Left lung (tissue), 4 donors: ENCODE measurements at regions not wholly inside any gene's neighbourhood (a gene's known extent, or its start where the extent isn't known, plus 50 kb on each side); places are given as distances from the start of the nearest gene placed in this dataset.

ENCODE experiments used
- ATAC-seq: fragments of 200-7000 bp; cut with Tn5 transposase; one replicate; pipeline ENCODE4 v1.9.1; 2020; ENCODE audit warnings: moderate library complexity
- DNase-seq, 4 donors: peaks; one replicate each; pipeline ENCODE4 v3.0.0-alpha.2; 2013 to 2020
- H3K27ac ChIP-seq, 2 donors: fragments of 200-600 bp; sonication (generic) in 1 of 2; one replicate each; pipeline versions ENCODE4 v1.5.0 to v1.8.0; 2020 to 2021
- H3K27me3 ChIP-seq, 2 donors: fragments of 200-600 bp; sonication (generic) in 1 of 2; one replicate each; pipeline versions ENCODE4 v1.5.0 to v1.8.0; 2020 to 2021
- H3K36me3 ChIP-seq, 2 donors: fragments of 200-600 bp; sonication (generic) in 1 of 2; one replicate each; pipeline versions ENCODE4 v1.5.0 to v1.8.0; 2020 to 2021
- H3K4me1 ChIP-seq, 2 donors: fragments of 200-600 bp; one replicate each; pipeline ENCODE4 v1.8.0; 2021
- H3K4me3 ChIP-seq, 2 donors: fragments of 200-600 bp; sonication (generic) in 1 of 2; one replicate each; pipeline versions ENCODE4 v1.5.0 to v1.8.0; 2020 to 2021; ENCODE audit warnings: mild to moderate bottlenecking in 1 of 2
- H3K9me3 ChIP-seq, 2 donors: fragments of 200-600 bp; sonication (generic) in 1 of 2; one replicate each; pipeline versions ENCODE4 v1.5.0 to v1.8.0; 2020 to 2021
- intact Hi-C, 2 donors: fragments of 100-400 bp; cut with DNase I; formaldehyde crosslinking; loops; one replicate each; pipeline versions ENCODE4 v1.11.2 to v1.14.2; 2022
- TF ChIP-seq, protein P1 (sequence below), 2 donors: fragments of 200-600 bp; sonication (generic) in 1 of 2; IDR thresholded peaks; one replicate each; pipeline versions ENCODE4 v1.5.0 to v1.8.0; 2021; ENCODE audit warnings: antibody characterized with exemption in 2 of 2
- donor health status: DM: no; HTN: yes; CAD: no.
- donor health status: DM: no; HTN: no; CAD: no.

DNA sequence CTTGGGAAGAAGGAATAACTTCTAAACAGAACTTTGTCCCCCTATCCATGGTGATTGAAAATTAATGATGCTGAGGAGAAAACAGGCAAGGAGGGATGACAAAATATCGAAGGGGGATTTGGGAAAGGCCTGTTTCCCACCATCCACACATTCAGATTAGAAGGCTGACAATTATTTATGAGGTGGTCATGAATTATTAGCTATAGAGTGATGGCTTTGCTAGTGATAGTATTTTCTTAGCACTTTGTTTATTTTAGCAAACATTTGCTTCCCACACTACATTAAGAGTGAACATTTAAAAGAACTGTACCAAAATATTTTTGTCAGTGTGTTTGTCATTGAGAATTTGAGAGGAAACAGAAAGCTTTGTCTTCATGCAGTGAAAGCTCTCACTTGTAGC, 172.6 kb upstream of the PDZRN3 start:
- no peak for ATAC-seq
- peak in 1 of 4 donors; percentile 7 for DNase-seq
- Histone ChIP-seq H3K9me3 (no peaks in the 10 kb centered on the region), H3K4me3 (no peak overlapping the region), H3K27me3 (no peaks in the 10 kb centered on the region), H3K27ac (no peak overlapping the region), H3K36me3 (no peaks in the 10 kb centered on the region), H3K4me1 (no peaks in the 10 kb centered on the region)
- TF ChIP-seq, protein P1, sequence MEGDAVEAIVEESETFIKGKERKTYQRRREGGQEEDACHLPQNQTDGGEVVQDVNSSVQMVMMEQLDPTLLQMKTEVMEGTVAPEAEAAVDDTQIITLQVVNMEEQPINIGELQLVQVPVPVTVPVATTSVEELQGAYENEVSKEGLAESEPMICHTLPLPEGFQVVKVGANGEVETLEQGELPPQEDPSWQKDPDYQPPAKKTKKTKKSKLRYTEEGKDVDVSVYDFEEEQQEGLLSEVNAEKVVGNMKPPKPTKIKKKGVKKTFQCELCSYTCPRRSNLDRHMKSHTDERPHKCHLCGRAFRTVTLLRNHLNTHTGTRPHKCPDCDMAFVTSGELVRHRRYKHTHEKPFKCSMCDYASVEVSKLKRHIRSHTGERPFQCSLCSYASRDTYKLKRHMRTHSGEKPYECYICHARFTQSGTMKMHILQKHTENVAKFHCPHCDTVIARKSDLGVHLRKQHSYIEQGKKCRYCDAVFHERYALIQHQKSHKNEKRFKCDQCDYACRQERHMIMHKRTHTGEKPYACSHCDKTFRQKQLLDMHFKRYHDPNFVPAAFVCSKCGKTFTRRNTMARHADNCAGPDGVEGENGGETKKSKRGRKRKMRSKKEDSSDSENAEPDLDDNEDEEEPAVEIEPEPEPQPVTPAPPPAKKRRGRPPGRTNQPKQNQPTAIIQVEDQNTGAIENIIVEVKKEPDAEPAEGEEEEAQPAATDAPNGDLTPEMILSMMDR (IDR thresholded peaks at IDR 0.05), result no peak
- intact Hi-C loops, result no loop called here

DNA sequence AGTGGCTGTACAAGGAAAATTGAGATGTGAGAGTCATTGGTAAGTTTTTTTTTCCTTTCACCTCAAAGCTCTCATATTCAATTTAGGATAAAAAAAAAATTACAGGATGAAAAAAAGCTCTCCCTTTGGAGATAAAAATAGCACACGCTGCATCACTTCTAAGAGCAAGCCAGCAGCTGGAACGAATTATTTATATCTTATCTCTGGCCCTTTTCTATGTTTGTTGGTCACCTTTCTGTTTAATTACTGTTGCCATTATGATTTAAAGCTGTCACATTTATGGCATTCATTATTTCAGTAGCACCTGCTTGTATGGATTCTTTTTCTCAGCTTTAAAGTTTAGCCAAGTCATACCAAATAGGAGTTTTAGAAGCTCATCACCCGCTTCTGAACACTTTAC, 171.6 kb upstream of the PDZRN3 start:
- intact Hi-C loops, result no loop called here
- Histone ChIP-seq H3K4me1 (no peaks in the 10 kb centered on the region), H3K27ac (no peak overlapping the region), H3K9me3 (no peaks in the 10 kb centered on the region), H3K27me3 (no peaks in the 10 kb centered on the region), H3K4me3 (no peak overlapping the region), H3K36me3 (no peaks in the 10 kb centered on the region)
- ATAC-seq (no peak), DNase-seq (no peak)
- TF ChIP-seq, protein P1 (IDR thresholded peaks at IDR 0.05), result no peak

DNA sequence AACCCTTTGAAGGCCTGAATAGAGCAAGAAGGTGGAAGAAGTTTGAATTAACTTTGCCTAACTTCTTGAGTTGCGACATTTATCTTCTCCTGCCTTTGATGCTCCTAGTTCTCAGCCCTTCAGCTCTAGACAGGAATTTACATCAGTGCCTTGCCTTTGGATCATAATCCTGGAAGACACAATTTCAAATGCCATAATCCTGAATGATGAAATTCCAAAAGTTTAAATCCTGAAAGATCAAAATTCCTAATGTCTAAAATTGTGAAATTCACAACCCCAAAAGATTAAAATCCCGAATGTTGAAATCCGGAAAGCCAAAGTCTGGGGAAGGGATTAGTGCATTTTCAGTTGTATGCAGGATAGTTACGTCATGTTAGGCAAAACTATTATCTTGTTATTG, 166.6 kb upstream of the PDZRN3 start:
- Histone ChIP-seq H3K27me3 (no peaks in the 10 kb centered on the region), H3K27ac (no peak overlapping the region), H3K4me3 (no peak overlapping the region), H3K36me3 (no peaks in the 10 kb centered on the region), H3K4me1 (no peaks in the 10 kb centered on the region), H3K9me3 (no peaks in the 10 kb centered on the region)
- DNase-seq (no peak), ATAC-seq (no peak)
- TF ChIP-seq, protein P1 (IDR thresholded peaks at IDR 0.05), result no peak
- intact Hi-C loops, result no loop called here

- Histone ChIP-seq H3K36me3 (no peaks in the 10 kb centered on the region), H3K27ac (no peak overlapping the region), H3K9me3 (no peaks in the 10 kb centered on the region), H3K27me3 (no peaks in the 10 kb centered on the region), H3K4me3 (no peak overlapping the region), H3K4me1 (no peaks in the 10 kb centered on the region)
- DNase-seq, result no peak
- ATAC-seq, result no peak
- TF ChIP-seq, protein P1 (IDR thresholded peaks at IDR 0.05), result no peak
- intact Hi-C loops, result no loop called here
These were observed 165.2 kb upstream of the PDZRN3 start for GRCh38 chr3:73789825-73790444.

DNA sequence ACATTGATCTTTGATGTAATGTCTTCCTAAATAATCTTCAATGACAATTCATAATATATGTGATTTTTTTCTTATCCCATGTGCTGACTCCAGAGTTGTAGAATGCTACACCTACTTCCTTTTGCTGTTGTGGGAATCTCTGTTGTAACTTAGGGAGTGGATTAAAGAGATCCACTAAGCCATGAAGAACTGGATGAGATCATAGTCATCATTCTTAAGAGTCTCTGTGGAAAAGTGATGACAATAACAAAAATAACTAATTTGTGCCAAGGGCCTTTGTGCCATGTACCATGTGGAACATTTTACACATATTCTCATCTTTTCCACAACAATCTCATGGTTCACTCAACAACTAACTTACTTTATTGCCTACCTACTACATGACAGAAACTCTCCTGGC, 162.9 kb upstream of the PDZRN3 start:
- Histone ChIP-seq H3K36me3 (no peaks in the 10 kb centered on the region), H3K27ac (no peak overlapping the region), H3K4me1 (no peaks in the 10 kb centered on the region), H3K27me3 (no peaks in the 10 kb centered on the region), H3K9me3 (no peaks in the 10 kb centered on the region), H3K4me3 (no peak overlapping the region)
- intact Hi-C loops, result no loop called here
- TF ChIP-seq, protein P1 (IDR thresholded peaks at IDR 0.05), result no peak
- no peak for DNase-seq
- ATAC-seq, result no peak
